ENCODE measurements at regions not wholly inside any gene's neighbourhood (a gene's known extent, or its start where the extent isn't known, plus 50 kb on each side); places are given as distances from the start of the nearest gene placed in this dataset.

GRCh38 chr3:13173186-13173585 is 100.0 kb upstream of the IQSEC1 start:
- peaks cover 18% of the 10 kb centered on the region for H3K27me3 Mint-ChIP-seq
- ATAC-seq (replicated peaks; ENCODE audit: extremely low read depth, poor library complexity, severe bottlenecking) = no peak
- no peaks in the 10 kb centered on the region for H3K9me3 Mint-ChIP-seq
- no peak for DNase-seq (ENCODE audit: low spot score in 2 of 2)
- no peaks in the 10 kb centered on the region for H3K36me3 Mint-ChIP-seq (ENCODE audit: insufficient read depth)
- no peak overlapping the region for H3K4me3 Mint-ChIP-seq
- no peaks in the 10 kb centered on the region for H3K4me1 Mint-ChIP-seq
- no peak overlapping the region for H3K27ac Mint-ChIP-seq (ENCODE audit: low read depth)

- Mint-ChIP-seq H3K4me1 (no peaks in the 10 kb centered on the region), H3K4me3 (no peak overlapping the region), H3K36me3 (ENCODE audit: insufficient read depth) (no peaks in the 10 kb centered on the region), H3K27ac (ENCODE audit: low read depth) (no peak overlapping the region), H3K27me3 (peaks cover 14% of the 10 kb centered on the region), H3K9me3 (no peaks in the 10 kb centered on the region)
- ATAC-seq (replicated peaks; ENCODE audit: extremely low read depth, poor library complexity, severe bottlenecking) (no peak), DNase-seq (ENCODE audit: low spot score in 2 of 2) (no peak)
Observed at GRCh38 chr3:13172644-13173013, 99.4 kb upstream of the IQSEC1 start.

GRCh38 chr3:13171704-13172643 is 98.7 kb upstream of the IQSEC1 start:
- no peaks in the 10 kb centered on the region for H3K4me1 Mint-ChIP-seq

GRCh38 chr3:13170317-13170716 is 97.1 kb upstream of the IQSEC1 start:
- H3K9me3 Mint-ChIP-seq = no peaks in the 10 kb centered on the region
- no peaks in the 10 kb centered on the region for H3K4me1 Mint-ChIP-seq
- peaks cover 29% of the 10 kb centered on the region for H3K27me3 Mint-ChIP-seq
- no peak overlapping the region for H3K27ac Mint-ChIP-seq (ENCODE audit: low read depth)
- no peaks in the 10 kb centered on the region for H3K36me3 Mint-ChIP-seq (ENCODE audit: insufficient read depth)
- DNase-seq (ENCODE audit: low spot score in 2 of 2) = no peak
- H3K4me3 Mint-ChIP-seq = no peak overlapping the region
- no peak for ATAC-seq (replicated peaks; ENCODE audit: extremely low read depth, poor library complexity, severe bottlenecking)

More at GRCh38 chr3:13171704-13172643, 98.7 kb upstream of the IQSEC1 start:
- ATAC-seq (replicated peaks; ENCODE audit: extremely low read depth, poor library complexity, severe bottlenecking) (no peak), DNase-seq (ENCODE audit: low spot score in 2 of 2) (no peak)
- Mint-ChIP-seq H3K27me3 (peaks cover 19% of the 10 kb centered on the region), H3K4me3 (no peak overlapping the region), H3K36me3 (ENCODE audit: insufficient read depth) (no peaks in the 10 kb centered on the region), H3K27ac (ENCODE audit: low read depth) (no peak overlapping the region), H3K9me3 (no peaks in the 10 kb centered on the region)

- Mint-ChIP-seq H3K36me3 (ENCODE audit: insufficient read depth) (no peaks in the 10 kb centered on the region), H3K4me3 (no peak overlapping the region), H3K4me1 (no peaks in the 10 kb centered on the region), H3K27me3 (peaks cover 33% of the 10 kb centered on the region), H3K27ac (ENCODE audit: low read depth) (no peak overlapping the region), H3K9me3 (no peaks in the 10 kb centered on the region)
- ATAC-seq (replicated peaks; ENCODE audit: extremely low read depth, poor library complexity, severe bottlenecking) (no peak), DNase-seq (ENCODE audit: low spot score in 2 of 2) (no peak)
Observed at GRCh38 chr3:13168391-13168790, 95.2 kb upstream of the IQSEC1 start.

- H3K4me3 Mint-ChIP-seq = no peak overlapping the region
- no peaks in the 10 kb centered on the region for H3K36me3 Mint-ChIP-seq (ENCODE audit: insufficient read depth)
- ATAC-seq (replicated peaks; ENCODE audit: extremely low read depth, poor library complexity, severe bottlenecking) (no peak), DNase-seq (ENCODE audit: low spot score in 2 of 2) (no peak)
- no peaks in the 10 kb centered on the region for H3K9me3 Mint-ChIP-seq
- H3K4me1 Mint-ChIP-seq = no peaks in the 10 kb centered on the region
- H3K27me3 Mint-ChIP-seq = peaks cover 39% of the 10 kb centered on the region
- H3K27ac Mint-ChIP-seq (ENCODE audit: low read depth) = no peak overlapping the region
Observed at GRCh38 chr3:13167829-13168228, 94.6 kb upstream of the IQSEC1 start.

- Mint-ChIP-seq H3K27ac (ENCODE audit: low read depth) (no peak overlapping the region), H3K4me1 (no peaks in the 10 kb centered on the region), H3K4me3 (no peak overlapping the region), H3K9me3 (no peaks in the 10 kb centered on the region), H3K27me3 (peaks cover 45% of the 10 kb centered on the region), H3K36me3 (ENCODE audit: insufficient read depth) (no peaks in the 10 kb centered on the region)
- DNase-seq (ENCODE audit: low spot score in 2 of 2) = no peak
- no peak for ATAC-seq (replicated peaks; ENCODE audit: extremely low read depth, poor library complexity, severe bottlenecking)
Observed at GRCh38 chr3:13167064-13167743, 94.0 kb upstream of the IQSEC1 start.

- Mint-ChIP-seq H3K36me3 (ENCODE audit: insufficient read depth) (no peaks in the 10 kb centered on the region), H3K4me3 (no peak overlapping the region), H3K9me3 (no peaks in the 10 kb centered on the region), H3K4me1 (no peaks in the 10 kb centered on the region), H3K27ac (ENCODE audit: low read depth) (no peak overlapping the region), H3K27me3 (peaks cover 52% of the 10 kb centered on the region)
- ATAC-seq (replicated peaks; ENCODE audit: extremely low read depth, poor library complexity, severe bottlenecking) (no peak), DNase-seq (ENCODE audit: low spot score in 2 of 2) (no peak)
Observed at GRCh38 chr3:13166243-13167063, 93.2 kb upstream of the IQSEC1 start.

- Mint-ChIP-seq H3K4me1 (no peaks in the 10 kb centered on the region), H3K36me3 (ENCODE audit: insufficient read depth) (no peaks in the 10 kb centered on the region), H3K9me3 (no peaks in the 10 kb centered on the region), H3K27ac (ENCODE audit: low read depth) (no peak overlapping the region), H3K4me3 (no peak overlapping the region), H3K27me3 (peaks cover 53% of the 10 kb centered on the region)
- ATAC-seq (replicated peaks; ENCODE audit: extremely low read depth, poor library complexity, severe bottlenecking) (no peak), DNase-seq (ENCODE audit: low spot score in 2 of 2) (no peak)
Observed at GRCh38 chr3:13165576-13165975, 92.3 kb upstream of the IQSEC1 start.

GRCh38 chr3:13164893-13165492 is 91.8 kb upstream of the IQSEC1 start:
- Mint-ChIP-seq H3K4me3 (no peak overlapping the region), H3K9me3 (no peaks in the 10 kb centered on the region), H3K27ac (ENCODE audit: low read depth) (no peak overlapping the region), H3K36me3 (ENCODE audit: insufficient read depth) (no peaks in the 10 kb centered on the region), H3K4me1 (no peaks in the 10 kb centered on the region), H3K27me3 (peaks cover 53% of the 10 kb centered on the region)
- no peak for ATAC-seq (replicated peaks; ENCODE audit: extremely low read depth, poor library complexity, severe bottlenecking)
- no peak for DNase-seq (ENCODE audit: low spot score in 2 of 2)

GRCh38 chr3:13163848-13164382 is 90.7 kb upstream of the IQSEC1 start:
- H3K4me3 Mint-ChIP-seq = no peak overlapping the region
- H3K27ac Mint-ChIP-seq (ENCODE audit: low read depth) = no peak overlapping the region
- H3K9me3 Mint-ChIP-seq = no peaks in the 10 kb centered on the region
- peaks cover 53% of the 10 kb centered on the region for H3K27me3 Mint-ChIP-seq
- no peaks in the 10 kb centered on the region for H3K4me1 Mint-ChIP-seq
- DNase-seq (ENCODE audit: low spot score in 2 of 2) (no peak), ATAC-seq (replicated peaks; ENCODE audit: extremely low read depth, poor library complexity, severe bottlenecking) (no peak)
- no peaks in the 10 kb centered on the region for H3K36me3 Mint-ChIP-seq (ENCODE audit: insufficient read depth)

Data from central memory CD8-positive, alpha-beta T cell (primary cell).